Mesendoderm (in vitro differentiated cells): ENCODE measurements at regions not wholly inside any gene's neighbourhood (a gene's known extent, or its start where the extent isn't known, plus 50 kb on each side); places are given as distances from the start of the nearest gene placed in this dataset.

ENCODE experiments used
- DNase-seq: peaks from one replicate; pipeline ENCODE4 v3.0.0; 2013
- H2AK5ac ChIP-seq: 2 replicates; pipeline ENCODE4 v1.6.1; 2013; ENCODE audit warnings: low read length, inconsistent platforms
- H2BK120ac ChIP-seq: 2 replicates; pipeline ENCODE4 v1.6.1; 2013; ENCODE audit warnings: low read depth, mild to moderate bottlenecking, low read length, moderate library complexity, mixed read lengths
- H2BK15ac ChIP-seq: replicated peaks from 2 replicates; pipeline ENCODE4 v1.6.1; 2013; ENCODE audit warnings: low read depth, mild to moderate bottlenecking, moderate library complexity
- H2BK5ac ChIP-seq: 2 replicates; pipeline ENCODE4 v1.6.1; 2013; ENCODE audit warnings: low read length, inconsistent platforms
- H3K18ac ChIP-seq: 2 replicates; pipeline ENCODE4 v1.6.1; 2013; ENCODE audit warnings: mild to moderate bottlenecking, low read length, mixed read lengths
- H3K23ac ChIP-seq: one replicate; pipeline ENCODE4 v1.6.1; 2013; ENCODE audit warnings: low read length
- H3K27ac ChIP-seq: 2 replicates; pipeline ENCODE4 v1.5.1; 2013; ENCODE audit warnings: low read depth, mild to moderate bottlenecking, inconsistent platforms, low read length, moderate library complexity
- H3K27me3 ChIP-seq: 2 replicates; pipeline ENCODE4 v1.6.1; 2013; ENCODE audit warnings: low read length, control low read depth, mild to moderate bottlenecking, inconsistent platforms; ENCODE audit not compliant: insufficient read depth, poor library complexity
- H3K36me3 ChIP-seq: 2 replicates; pipeline ENCODE4 v1.6.1; 2013; ENCODE audit warnings: low read length, inconsistent platforms; ENCODE audit not compliant: control insufficient read depth, insufficient read depth
- H3K4ac ChIP-seq: one replicate; pipeline ENCODE4 v1.6.1; 2013; ENCODE audit warnings: low read depth, mild to moderate bottlenecking, low read length, moderate library complexity
- H3K4me1 ChIP-seq: 2 replicates; pipeline ENCODE4 v1.6.1; 2013; ENCODE audit warnings: low read depth, low read length, inconsistent platforms; ENCODE audit not compliant: control insufficient read depth
- H3K4me2 ChIP-seq: 2 replicates; pipeline ENCODE4 v1.6.1; 2013; ENCODE audit warnings: low read length
- H3K4me3 ChIP-seq: 2 replicates; pipeline ENCODE4 v1.5.1; 2013; ENCODE audit warnings: mild to moderate bottlenecking, low read length
- H3K56ac ChIP-seq: one replicate; pipeline ENCODE4 v1.6.1; 2013; ENCODE audit warnings: low read length
- H3K79me1 ChIP-seq: 2 replicates; pipeline ENCODE4 v1.6.1; 2013; ENCODE audit warnings: low read length, inconsistent platforms
- H3K79me2 ChIP-seq: 2 replicates; pipeline ENCODE4 v1.6.1; 2013; ENCODE audit warnings: mild to moderate bottlenecking, low read length; ENCODE audit not compliant: control insufficient read depth, insufficient read depth
- H3K9ac ChIP-seq: 2 replicates; pipeline ENCODE4 v1.6.1; 2013; ENCODE audit warnings: low read length, inconsistent platforms
- H4K5ac ChIP-seq: one replicate; pipeline ENCODE4 v1.6.1; 2013; ENCODE audit warnings: low read length
- H4K8ac ChIP-seq: one replicate; pipeline ENCODE4 v1.6.1; 2013; ENCODE audit warnings: low read depth, mild to moderate bottlenecking, control low read depth, low read length, moderate library complexity
- WGBS: extraction: QIAGEN DNeasy Blood & Tissue Kit; methylation state at CpG from one replicate; pipeline ENCODE4 v1.1.7; 2013; ENCODE audit warnings: low lambda C conversion rate, missing lambda C conversion rate; ENCODE audit not compliant: insufficient coverage; ENCODE audit errors: extremely low coverage; 5-methylcytosine and 5-hydroxymethylcytosine counted together

- H2BK15ac ChIP-seq = no peak overlapping the region
- no peak overlapping the region for H4K8ac ChIP-seq
- H3K9ac ChIP-seq = no peak overlapping the region
- H4K5ac ChIP-seq = no peak overlapping the region
- no peak overlapping the region for H3K4me2 ChIP-seq
- H3K79me1 ChIP-seq = no peaks in the 10 kb centered on the region
- H3K18ac ChIP-seq = no peak overlapping the region
- no peaks in the 10 kb centered on the region for H3K27me3 ChIP-seq
- H3K79me2 ChIP-seq = no peaks in the 10 kb centered on the region
- H3K4ac ChIP-seq = no peak overlapping the region
- no CpG with 5 or more reads among the region's 14 CpGs for WGBS
- no peak overlapping the region for H3K56ac ChIP-seq
- DNase-seq = peak; percentile 49
- H2BK120ac ChIP-seq = no peak overlapping the region
- no peak overlapping the region for H2AK5ac ChIP-seq
- no peaks in the 10 kb centered on the region for H3K36me3 ChIP-seq
- H3K4me1 ChIP-seq = peaks cover 2% of the 10 kb centered on the region
- H3K27ac ChIP-seq = no peak overlapping the region
- H2BK5ac ChIP-seq = no peak overlapping the region
- peak overlapping the region; percentile 31 for H3K23ac ChIP-seq
- H3K4me3 ChIP-seq = no peak overlapping the region
Observed at GRCh38 chr12:115474539-115475353, 790.8 kb upstream of the TBX3 start.

GRCh38 chr12:115473257-115473956 is 789.4 kb upstream of the TBX3 start:
- no peak overlapping the region for H2BK120ac ChIP-seq
- H3K56ac ChIP-seq = no peak overlapping the region
- H3K4ac ChIP-seq = no peak overlapping the region
- WGBS = no CpG with 5 or more reads among the region's 7 CpGs
- no peaks in the 10 kb centered on the region for H3K79me1 ChIP-seq
- no peak overlapping the region for H4K8ac ChIP-seq
- H3K4me2 ChIP-seq = no peak overlapping the region
- peaks cover 2% of the 10 kb centered on the region for H3K4me1 ChIP-seq
- H3K18ac ChIP-seq = no peak overlapping the region
- H2BK15ac ChIP-seq = no peak overlapping the region
- no peak overlapping the region for H2BK5ac ChIP-seq
- DNase-seq = no peak
- H3K79me2 ChIP-seq = no peaks in the 10 kb centered on the region
- no peaks in the 10 kb centered on the region for H3K27me3 ChIP-seq
- H3K36me3 ChIP-seq = no peaks in the 10 kb centered on the region
- H3K23ac ChIP-seq = no peak overlapping the region
- no peak overlapping the region for H2AK5ac ChIP-seq
- H3K27ac ChIP-seq = no peak overlapping the region
- H4K5ac ChIP-seq = no peak overlapping the region
- no peak overlapping the region for H3K9ac ChIP-seq
- H3K4me3 ChIP-seq = no peak overlapping the region

- H3K36me3 ChIP-seq = no peaks in the 10 kb centered on the region
- H3K4me1 ChIP-seq = peaks cover 2% of the 10 kb centered on the region
- H3K56ac ChIP-seq = no peak overlapping the region
- no peaks in the 10 kb centered on the region for H3K27me3 ChIP-seq
- H3K4me3 ChIP-seq = no peak overlapping the region
- no peak overlapping the region for H3K4ac ChIP-seq
- no peak overlapping the region for H3K27ac ChIP-seq
- no CpG with 5 or more reads among the region's 4 CpGs for WGBS
- no peak for DNase-seq
- H2BK15ac ChIP-seq = no peak overlapping the region
- H3K18ac ChIP-seq = no peak overlapping the region
- no peaks in the 10 kb centered on the region for H3K79me2 ChIP-seq
- no peak overlapping the region for H2AK5ac ChIP-seq
- no peak overlapping the region for H2BK5ac ChIP-seq
- no peak overlapping the region for H3K4me2 ChIP-seq
- H3K23ac ChIP-seq = no peak overlapping the region
- no peak overlapping the region for H4K5ac ChIP-seq
- no peak overlapping the region for H3K9ac ChIP-seq
- no peak overlapping the region for H4K8ac ChIP-seq
- H2BK120ac ChIP-seq = no peak overlapping the region
- no peaks in the 10 kb centered on the region for H3K79me1 ChIP-seq
Observed at GRCh38 chr12:115472852-115473251, 788.9 kb upstream of the TBX3 start.

- no peak overlapping the region for H2BK5ac ChIP-seq
- H3K4me2 ChIP-seq = no peak overlapping the region
- H3K4me3 ChIP-seq = no peak overlapping the region
- no peak overlapping the region for H3K27ac ChIP-seq
- H3K79me1 ChIP-seq = no peaks in the 10 kb centered on the region
- H3K4me1 ChIP-seq = peaks cover 2% of the 10 kb centered on the region
- no peaks in the 10 kb centered on the region for H3K27me3 ChIP-seq
- no peak overlapping the region for H3K9ac ChIP-seq
- H3K23ac ChIP-seq = no peak overlapping the region
- WGBS = no CpG with 5 or more reads among the region's 4 CpGs
- peak; percentile 60 for DNase-seq
- H4K8ac ChIP-seq = no peak overlapping the region
- no peak overlapping the region for H4K5ac ChIP-seq
- no peak overlapping the region for H2BK120ac ChIP-seq
- no peaks in the 10 kb centered on the region for H3K79me2 ChIP-seq
- no peak overlapping the region for H3K56ac ChIP-seq
- H3K4ac ChIP-seq = no peak overlapping the region
- no peak overlapping the region for H2AK5ac ChIP-seq
- no peaks in the 10 kb centered on the region for H3K36me3 ChIP-seq
- no peak overlapping the region for H2BK15ac ChIP-seq
- H3K18ac ChIP-seq = no peak overlapping the region
Observed at GRCh38 chr12:115470977-115471376, 787.0 kb upstream of the TBX3 start.

GRCh38 chr12:115470526-115470925 is 786.6 kb upstream of the TBX3 start:
- no peak overlapping the region for H3K9ac ChIP-seq
- no peak overlapping the region for H4K8ac ChIP-seq
- H2BK5ac ChIP-seq = no peak overlapping the region
- no peak overlapping the region for H2BK15ac ChIP-seq
- DNase-seq = no peak
- H3K23ac ChIP-seq = no peak overlapping the region
- no peak overlapping the region for H3K4ac ChIP-seq
- no peaks in the 10 kb centered on the region for H3K36me3 ChIP-seq
- no peak overlapping the region for H2BK120ac ChIP-seq
- no peaks in the 10 kb centered on the region for H3K27me3 ChIP-seq
- no peaks in the 10 kb centered on the region for H3K79me2 ChIP-seq
- H3K79me1 ChIP-seq = no peaks in the 10 kb centered on the region
- H3K4me2 ChIP-seq = no peak overlapping the region
- H4K5ac ChIP-seq = no peak overlapping the region
- no CpG with 5 or more reads among the region's 11 CpGs for WGBS
- no peak overlapping the region for H3K56ac ChIP-seq
- no peak overlapping the region for H2AK5ac ChIP-seq
- H3K27ac ChIP-seq = no peak overlapping the region
- H3K18ac ChIP-seq = no peak overlapping the region
- no peak overlapping the region for H3K4me3 ChIP-seq
- H3K4me1 ChIP-seq = peaks cover 2% of the 10 kb centered on the region
